MCF 10A (cell line): ENCODE measurements at regions not wholly inside any gene's neighbourhood (a gene's known extent, or its start where the extent isn't known, plus 50 kb on each side); places are given as distances from the start of the nearest gene placed in this dataset.

Source experiments
- BruUV-seq: library from RNA; stranded (reverse); fragments of 400-500 nt; replicated peaks from 2 replicates; lab custom pipeline; 2021; lab: Mats Ljungman, UMichigan
- CTCF ChIA-PET: fragments of 300-600 bp; sonication (Branson Sonifier 250); formaldehyde crosslinking; extraction: SDS; loops from one replicate; lab custom pipeline; 2021; ENCODE audit warnings: antibody characterized with exemption, inconsistent platforms; lab: Yijun Ruan, JAX
- POLR2A ChIA-PET: fragments of 300-600, 350-650 bp; sonication (Branson Sonifier 250); formaldehyde crosslinking; extraction: SDS; loops from one replicate; lab custom pipeline; 2020; ENCODE audit warnings: antibody characterized with exemption, inconsistent platforms; lab: Yijun Ruan, JAX
- DNase-seq: peaks from one replicate; pipeline ENCODE4 v3.0.0-alpha.2; 2018; ENCODE audit not compliant: unreplicated experiment
- H3K27ac Mint-ChIP-seq: one replicate; pipeline ENCODE4 v1.8.0; 2022; ENCODE audit warnings: mild to moderate bottlenecking, low read depth, mixed read lengths; ENCODE audit not compliant: unreplicated experiment
- H3K27me3 Mint-ChIP-seq: one replicate; pipeline ENCODE4 v1.8.0; 2022; ENCODE audit warnings: mixed read lengths; ENCODE audit not compliant: insufficient read depth, unreplicated experiment
- H3K36me3 Mint-ChIP-seq: one replicate; pipeline ENCODE4 v1.8.0; 2022; ENCODE audit warnings: mild to moderate bottlenecking, moderate library complexity, mixed read lengths; ENCODE audit not compliant: insufficient read depth, unreplicated experiment
- H3K4me1 Mint-ChIP-seq: one replicate; pipeline ENCODE4 v1.8.0; 2022; ENCODE audit warnings: mixed read lengths; ENCODE audit not compliant: insufficient read depth, unreplicated experiment
- H3K4me3 Mint-ChIP-seq: one replicate; pipeline ENCODE4 v1.8.0; 2022; ENCODE audit warnings: mild to moderate bottlenecking, moderate library complexity, mixed read lengths; ENCODE audit not compliant: unreplicated experiment
- H3K9me3 Mint-ChIP-seq: one replicate; pipeline ENCODE4 v1.8.0; 2022; ENCODE audit warnings: mixed read lengths; ENCODE audit not compliant: unreplicated experiment
- intact Hi-C: fragments of 100-400 bp; cut with micrococcal nuclease; formaldehyde crosslinking; loops from 2 replicates; pipeline ENCODE4 v1.14.1; 2022
- TF ChIP-seq, protein P1 (sequence below): fragments of 200-600 bp; IDR thresholded peaks from one replicate; pipeline ENCODE4 v1.8.0; 2022; ENCODE audit warnings: antibody characterized with exemption, mild to moderate bottlenecking; ENCODE audit not compliant: unreplicated experiment

DNA sequence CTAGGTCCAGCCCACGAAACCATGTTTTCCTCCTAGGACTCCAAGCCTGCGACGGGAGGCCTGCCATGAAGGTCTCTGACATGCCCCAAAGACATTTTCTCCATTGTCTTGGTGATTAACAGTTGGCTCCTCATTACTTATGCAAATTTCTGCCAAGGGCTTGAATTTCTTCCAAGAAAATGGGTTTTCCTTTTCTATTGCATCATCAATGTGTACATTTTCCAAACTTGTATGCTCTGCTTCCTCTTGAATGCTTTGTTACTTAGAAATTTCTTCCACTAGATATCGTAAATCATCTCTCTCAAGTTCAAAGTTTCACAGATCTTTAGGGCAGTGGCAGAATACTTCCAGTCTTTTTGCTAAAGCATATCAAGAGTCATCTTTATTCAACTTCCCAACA is 1792.7 kb upstream of the CDH9 start:
- ChIA-PET CTCF (no interaction called here), POLR2A (no interaction called here)
- Mint-ChIP-seq H3K36me3 (no peaks in the 10 kb centered on the region), H3K4me1 (no peaks in the 10 kb centered on the region), H3K27me3 (no peaks in the 10 kb centered on the region), H3K9me3 (no peaks in the 10 kb centered on the region), H3K27ac (no peak overlapping the region), H3K4me3 (no peak overlapping the region)
- no TSS peak for BruUV-seq
- TF ChIP-seq, protein P1, sequence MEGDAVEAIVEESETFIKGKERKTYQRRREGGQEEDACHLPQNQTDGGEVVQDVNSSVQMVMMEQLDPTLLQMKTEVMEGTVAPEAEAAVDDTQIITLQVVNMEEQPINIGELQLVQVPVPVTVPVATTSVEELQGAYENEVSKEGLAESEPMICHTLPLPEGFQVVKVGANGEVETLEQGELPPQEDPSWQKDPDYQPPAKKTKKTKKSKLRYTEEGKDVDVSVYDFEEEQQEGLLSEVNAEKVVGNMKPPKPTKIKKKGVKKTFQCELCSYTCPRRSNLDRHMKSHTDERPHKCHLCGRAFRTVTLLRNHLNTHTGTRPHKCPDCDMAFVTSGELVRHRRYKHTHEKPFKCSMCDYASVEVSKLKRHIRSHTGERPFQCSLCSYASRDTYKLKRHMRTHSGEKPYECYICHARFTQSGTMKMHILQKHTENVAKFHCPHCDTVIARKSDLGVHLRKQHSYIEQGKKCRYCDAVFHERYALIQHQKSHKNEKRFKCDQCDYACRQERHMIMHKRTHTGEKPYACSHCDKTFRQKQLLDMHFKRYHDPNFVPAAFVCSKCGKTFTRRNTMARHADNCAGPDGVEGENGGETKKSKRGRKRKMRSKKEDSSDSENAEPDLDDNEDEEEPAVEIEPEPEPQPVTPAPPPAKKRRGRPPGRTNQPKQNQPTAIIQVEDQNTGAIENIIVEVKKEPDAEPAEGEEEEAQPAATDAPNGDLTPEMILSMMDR: no peak
- intact Hi-C loops: no loop called here
- DNase-seq: no peak

DNA sequence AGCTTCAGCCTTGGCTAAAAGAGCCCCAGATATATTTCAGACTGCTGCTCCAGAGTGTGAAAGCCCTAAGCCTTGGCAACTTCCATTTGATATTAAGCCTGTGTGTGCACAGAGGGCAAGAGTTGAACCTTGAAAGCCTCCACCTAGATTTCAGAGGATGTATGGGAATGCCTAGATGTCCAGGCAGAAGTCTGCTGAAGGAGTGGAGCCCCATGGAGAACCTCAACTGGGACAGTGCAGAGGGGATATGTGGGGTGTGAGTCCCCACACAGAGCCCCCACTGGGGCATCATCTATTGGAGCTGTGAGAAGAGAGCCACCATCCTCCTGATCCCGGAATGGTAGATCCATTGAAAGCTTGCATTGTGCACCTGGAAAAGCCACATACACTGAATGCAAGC is 1784.8 kb upstream of the CDH9 start:
- intact Hi-C loops: no loop called here
- Mint-ChIP-seq H3K4me1 (no peaks in the 10 kb centered on the region), H3K4me3 (no peak overlapping the region), H3K27ac (no peak overlapping the region), H3K27me3 (no peaks in the 10 kb centered on the region), H3K36me3 (no peaks in the 10 kb centered on the region), H3K9me3 (peaks cover 17% of the 10 kb centered on the region)
- BruUV-seq: no TSS peak
- TF ChIP-seq, protein P1: no peak
- no peak for DNase-seq
- ChIA-PET POLR2A (no interaction called here), CTCF (no interaction called here)

DNA sequence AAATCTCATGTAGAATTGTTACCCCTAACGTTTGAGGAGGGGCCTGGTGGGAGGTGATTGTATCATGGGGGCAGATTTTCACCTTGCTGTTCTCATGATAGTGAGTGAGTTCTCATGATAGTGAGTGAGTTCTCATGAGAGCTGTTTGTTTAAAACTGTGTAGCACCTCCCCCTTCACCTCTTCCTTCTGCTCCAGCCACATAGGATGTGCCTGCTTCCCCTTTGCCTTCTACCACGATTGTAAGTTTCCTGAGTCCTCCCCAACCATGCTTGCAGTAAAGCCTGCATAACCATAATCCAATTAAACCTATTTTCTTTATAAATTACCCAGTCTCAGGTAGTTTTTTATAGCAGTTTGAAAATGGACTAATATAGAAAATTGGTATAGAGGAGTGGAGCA is 1783.7 kb upstream of the CDH9 start:
- Mint-ChIP-seq H3K27ac (no peak overlapping the region), H3K4me1 (no peaks in the 10 kb centered on the region), H3K27me3 (no peaks in the 10 kb centered on the region), H3K36me3 (no peaks in the 10 kb centered on the region), H3K4me3 (no peak overlapping the region), H3K9me3 (peaks cover 17% of the 10 kb centered on the region)
- no TSS peak for BruUV-seq
- POLR2A ChIA-PET: no interaction called here
- intact Hi-C loops: no loop called here
- no peak for DNase-seq
- TF ChIP-seq, protein P1: no peak
- CTCF ChIA-PET: no interaction called here

DNA sequence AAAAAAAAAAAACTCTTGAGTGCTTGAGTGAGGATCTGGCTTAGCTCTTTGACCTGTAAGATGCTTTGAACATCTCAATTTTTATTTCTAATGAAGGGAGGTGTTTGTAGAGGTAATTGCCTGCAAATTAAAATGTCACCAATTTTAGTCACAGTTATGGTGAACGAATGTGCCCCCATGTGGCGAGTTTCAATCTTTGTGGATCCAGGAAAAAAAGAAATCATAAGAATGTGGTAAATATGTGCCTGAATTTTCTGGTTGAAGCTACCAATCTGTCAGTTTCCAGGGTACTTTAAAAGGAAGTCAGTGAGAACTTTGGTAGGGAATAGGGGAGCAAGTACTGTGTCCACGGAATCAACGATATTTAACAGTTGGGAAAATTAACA is 1772.4 kb upstream of the CDH9 start:
- BruUV-seq: no TSS peak
- DNase-seq: no peak
- CTCF ChIA-PET: interaction anchor here (0.7 to 1.1 kb wide), 2 partner anchors 15 to 1351 kb away, joined by 3 to 4 read pairs; no protein-coding TSS in a partner anchor
- Mint-ChIP-seq H3K4me3 (no peak overlapping the region), H3K27me3 (no peaks in the 10 kb centered on the region), H3K4me1 (peaks cover 8% of the 10 kb centered on the region), H3K9me3 (no peaks in the 10 kb centered on the region), H3K27ac (no peak overlapping the region), H3K36me3 (no peaks in the 10 kb centered on the region)
- TF ChIP-seq, protein P1: no peak
- intact Hi-C loops: no loop called here
- POLR2A ChIA-PET: no interaction called here
